ENCODE measurements at regions not wholly inside any gene's neighbourhood (a gene's known extent, or its start where the extent isn't known, plus 50 kb on each side); places are given as distances from the start of the nearest gene placed in this dataset.

- TF ChIP-seq, protein P1, sequence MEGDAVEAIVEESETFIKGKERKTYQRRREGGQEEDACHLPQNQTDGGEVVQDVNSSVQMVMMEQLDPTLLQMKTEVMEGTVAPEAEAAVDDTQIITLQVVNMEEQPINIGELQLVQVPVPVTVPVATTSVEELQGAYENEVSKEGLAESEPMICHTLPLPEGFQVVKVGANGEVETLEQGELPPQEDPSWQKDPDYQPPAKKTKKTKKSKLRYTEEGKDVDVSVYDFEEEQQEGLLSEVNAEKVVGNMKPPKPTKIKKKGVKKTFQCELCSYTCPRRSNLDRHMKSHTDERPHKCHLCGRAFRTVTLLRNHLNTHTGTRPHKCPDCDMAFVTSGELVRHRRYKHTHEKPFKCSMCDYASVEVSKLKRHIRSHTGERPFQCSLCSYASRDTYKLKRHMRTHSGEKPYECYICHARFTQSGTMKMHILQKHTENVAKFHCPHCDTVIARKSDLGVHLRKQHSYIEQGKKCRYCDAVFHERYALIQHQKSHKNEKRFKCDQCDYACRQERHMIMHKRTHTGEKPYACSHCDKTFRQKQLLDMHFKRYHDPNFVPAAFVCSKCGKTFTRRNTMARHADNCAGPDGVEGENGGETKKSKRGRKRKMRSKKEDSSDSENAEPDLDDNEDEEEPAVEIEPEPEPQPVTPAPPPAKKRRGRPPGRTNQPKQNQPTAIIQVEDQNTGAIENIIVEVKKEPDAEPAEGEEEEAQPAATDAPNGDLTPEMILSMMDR (optimal IDR thresholded peaks at IDR 0.05 in 1 of 3, IDR thresholded peaks at IDR 0.05 in 1 of 3, conservative IDR thresholded peaks at IDR 0.05 in 1 of 3; ENCODE audit: extremely low read depth in 1 of 3, insufficient read depth in 2 of 3, low read length in 3 of 3) = no peak
- no peak for TF ChIP-seq EZH2 (IDR thresholded peaks at IDR 0.05; ENCODE audit: low read length)
- Histone ChIP-seq H3K27me3 (ENCODE audit: control insufficient read depth, extremely low read depth, insufficient read depth, low read length) (no peaks in the 10 kb centered on the region), H3K36me3 (ENCODE audit: control insufficient read depth in 2 of 2, extremely low read depth in 1 of 2, insufficient read depth in 2 of 2, low read length in 2 of 2) (no peaks in the 10 kb centered on the region), H3K79me2 (ENCODE audit: control insufficient read depth, insufficient read depth, low read length) (no peaks in the 10 kb centered on the region), H2AFZ (ENCODE audit: control insufficient read depth, low read length) (no peak overlapping the region), H3K9me3 (ENCODE audit: control insufficient read depth, low read depth, low read length) (no peaks in the 10 kb centered on the region), H3K9ac (ENCODE audit: control insufficient read depth, extremely low read depth, insufficient read depth, low read length) (no peak overlapping the region), H3K4me1 (ENCODE audit: control insufficient read depth, extremely low read depth, insufficient read depth, low read length) (no peaks in the 10 kb centered on the region), H3K27ac (ENCODE audit: control insufficient read depth, insufficient read depth, low read length) (no peak overlapping the region), H3K4me3 (ENCODE audit: control insufficient read depth in 2 of 3, extremely low read depth in 1 of 3, insufficient read depth in 2 of 3, low read depth in 1 of 3, low read length in 3 of 3) (no peak overlapping the region), H3K4me2 (ENCODE audit: control insufficient read depth, extremely low read depth, insufficient read depth, low read depth, low read length) (no peak overlapping the region), H4K20me1 (ENCODE audit: control insufficient read depth, extremely low read depth, insufficient read depth, low read length) (no peaks in the 10 kb centered on the region), H3K9me1 (ENCODE audit: control insufficient read depth, extremely low read depth, insufficient read depth, low read length) (no peaks in the 10 kb centered on the region)
- DNase-seq (ENCODE audit: low read depth, low spot score) (no peak), FAIRE-seq (no peak)
- dilution Hi-C loops (cut with MboI; ENCODE audit: extremely low pct_ligation_motif_present, low sequenced_read_pairs) = no loop called here
Measured at GRCh38 chr5:106749826-106750225, 920.9 kb downstream of the EFNA5 start.

DNA sequence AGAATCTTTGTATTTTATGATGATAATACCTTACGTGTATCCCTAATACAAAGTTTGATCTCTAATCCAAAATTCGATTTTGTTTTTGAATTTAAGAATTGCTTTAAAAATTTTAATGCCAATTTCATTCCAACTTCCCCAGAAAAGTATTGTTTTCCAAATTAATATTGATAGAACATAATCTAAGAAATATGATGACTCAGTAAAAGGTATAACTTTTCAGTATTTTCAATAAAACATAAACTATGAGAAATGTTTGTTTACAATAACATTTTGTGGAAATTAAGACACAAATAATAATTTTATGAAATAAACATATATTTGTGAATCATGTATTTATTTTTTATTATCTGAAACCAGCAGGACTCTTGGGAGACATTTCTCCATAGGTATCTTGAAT is 931.6 kb downstream of the EFNA5 start:
- H3K79me2 ChIP-seq (ENCODE audit: control insufficient read depth, insufficient read depth, low read length) = no peaks in the 10 kb centered on the region
- TF ChIP-seq, protein P1 (optimal IDR thresholded peaks at IDR 0.05 in 1 of 3, IDR thresholded peaks at IDR 0.05 in 1 of 3, conservative IDR thresholded peaks at IDR 0.05 in 1 of 3; ENCODE audit: extremely low read depth in 1 of 3, insufficient read depth in 2 of 3, low read length in 3 of 3) = no peak
- TF ChIP-seq EZH2 (IDR thresholded peaks at IDR 0.05; ENCODE audit: low read length) = no peak
- no peak overlapping the region for H2AFZ ChIP-seq (ENCODE audit: control insufficient read depth, low read length)
- no peak overlapping the region for H3K27ac ChIP-seq (ENCODE audit: control insufficient read depth, insufficient read depth, low read length)
- H3K9me3 ChIP-seq (ENCODE audit: control insufficient read depth, low read depth, low read length) = no peaks in the 10 kb centered on the region
- DNase-seq (ENCODE audit: low read depth, low spot score) = no peak
- H3K4me3 ChIP-seq (ENCODE audit: control insufficient read depth in 2 of 3, extremely low read depth in 1 of 3, insufficient read depth in 2 of 3, low read depth in 1 of 3, low read length in 3 of 3) = no peak overlapping the region
- H3K9me1 ChIP-seq (ENCODE audit: control insufficient read depth, extremely low read depth, insufficient read depth, low read length) = no peaks in the 10 kb centered on the region
- no peaks in the 10 kb centered on the region for H4K20me1 ChIP-seq (ENCODE audit: control insufficient read depth, extremely low read depth, insufficient read depth, low read length)
- FAIRE-seq = no peak
- dilution Hi-C loops (cut with MboI; ENCODE audit: extremely low pct_ligation_motif_present, low sequenced_read_pairs) = no loop called here
- H3K36me3 ChIP-seq (ENCODE audit: control insufficient read depth in 2 of 2, extremely low read depth in 1 of 2, insufficient read depth in 2 of 2, low read length in 2 of 2) = no peaks in the 10 kb centered on the region
- no peak overlapping the region for H3K4me2 ChIP-seq (ENCODE audit: control insufficient read depth, extremely low read depth, insufficient read depth, low read depth, low read length)
- H3K27me3 ChIP-seq (ENCODE audit: control insufficient read depth, extremely low read depth, insufficient read depth, low read length) = no peaks in the 10 kb centered on the region
- H3K4me1 ChIP-seq (ENCODE audit: control insufficient read depth, extremely low read depth, insufficient read depth, low read length) = no peaks in the 10 kb centered on the region
- no peak overlapping the region for H3K9ac ChIP-seq (ENCODE audit: control insufficient read depth, extremely low read depth, insufficient read depth, low read length)
